Activated CD4-positive, alpha-beta T cell treated with anti-CD3 and anti-CD28 coated beads, Interleukin-2, amount 50 U/mL, for 24 hours (primary cell): ENCODE measurements at regions not wholly inside any gene's neighbourhood (a gene's known extent, or its start where the extent isn't known, plus 50 kb on each side); places are given as distances from the start of the nearest gene placed in this dataset.
"Not testable (repeated sequence)": the region's sequence is repeated elsewhere in the genome, so short reads cannot be mapped to it uniquely, and the experiment has no call there.

ENCODE experiments used
- DNase-seq, 2 donors: peaks; one replicate each; pipeline ENCODE4 v3.0.0-alpha.2; 2020; ENCODE audit warnings: low read depth in 1 of 2, low spot score in 1 of 2

GRCh38 chr5:124871303-124871702 is 124.9 kb upstream of the ZNF608 start:
- DNase-seq: no peak

- DNase-seq: no peak
These were observed 125.6 kb upstream of the ZNF608 start for GRCh38 chr5:124872086-124872485.

- no peak for DNase-seq
These were observed 126.2 kb upstream of the ZNF608 start for GRCh38 chr5:124872615-124873014.

- DNase-seq: no peak
These were observed 126.7 kb upstream of the ZNF608 start for GRCh38 chr5:124873188-124873587.

GRCh38 chr5:124873713-124874112 is 127.3 kb upstream of the ZNF608 start:
- no peak for DNase-seq

GRCh38 chr5:124876566-124876965 is 130.1 kb upstream of the ZNF608 start:
- no peak for DNase-seq

- no peak for DNase-seq
These were observed 130.5 kb upstream of the ZNF608 start for GRCh38 chr5:124876983-124877382.

- DNase-seq: no peak
These were observed 131.2 kb upstream of the ZNF608 start for GRCh38 chr5:124877501-124878146.

GRCh38 chr5:124878583-124879342 is 132.3 kb upstream of the ZNF608 start:
- DNase-seq: no peak

GRCh38 chr5:124880903-124881697 is 134.7 kb upstream of the ZNF608 start:
- DNase-seq: no peak

GRCh38 chr5:124883681-124884080 is 137.2 kb upstream of the ZNF608 start:
- no peak for DNase-seq

GRCh38 chr5:124884114-124884513 is 137.7 kb upstream of the ZNF608 start:
- DNase-seq: no peak

GRCh38 chr5:124885490-124885889 is 139.1 kb upstream of the ZNF608 start:
- no peak for DNase-seq

GRCh38 chr5:124887223-124887622 is 140.8 kb upstream of the ZNF608 start:
- no peak for DNase-seq

- DNase-seq: no peak
These were observed 141.6 kb upstream of the ZNF608 start for GRCh38 chr5:124888050-124888506.

- no peak for DNase-seq
These were observed 142.4 kb upstream of the ZNF608 start for GRCh38 chr5:124888622-124889485.

GRCh38 chr5:124889486-124889825 is 143.0 kb upstream of the ZNF608 start:
- DNase-seq: no peak

GRCh38 chr5:124889850-124890249 is 143.4 kb upstream of the ZNF608 start:
- DNase-seq: no peak

- DNase-seq: not testable (repeated sequence)
These were observed 144.0 kb upstream of the ZNF608 start for GRCh38 chr5:124890442-124890841.

GRCh38 chr5:124891179-124891578 is 144.7 kb upstream of the ZNF608 start:
- no peak for DNase-seq
